ENCODE measurements at regions not wholly inside any gene's neighbourhood (a gene's known extent, or its start where the extent isn't known, plus 50 kb on each side); places are given as distances from the start of the nearest gene placed in this dataset.

GRCh38 chr20:40284611-40285010 lies 404.4 kb downstream of the MAFB start:
- no peak for DNase-seq
- Mint-ChIP-seq H3K27ac (no peak overlapping the region), H3K4me1 (peaks cover 10% of the 10 kb centered on the region), H3K4me3 (no peak overlapping the region), H3K27me3 (ENCODE audit: low read depth in 3 of 3) (peaks cover 19 to 26% (median 25%) of the 10 kb centered on the region in 3 donors), H3K36me3 (no peaks in the 10 kb centered on the region), H3K9me3 (peaks cover 0 to 4% (median 0%) of the 10 kb centered on the region in 7 donors)
- Histone ChIP-seq H3K9ac (ENCODE audit: insufficient read depth, low read length, poor library complexity, severe bottlenecking) (no peak overlapping the region), H3K9me3 (replicated peaks in 1 of 2; ENCODE audit: control insufficient read depth in 1 of 2, insufficient read depth in 1 of 2, low read length in 2 of 2) (no peaks in the 10 kb centered on the region), H3K4me1 (ENCODE audit: control insufficient read depth in 1 of 2, insufficient read depth in 2 of 2, low read length in 2 of 2) (peaks cover 2 to 4% of the 10 kb centered on the region in 2 donors), H2AFZ (ENCODE audit: insufficient read depth, low read depth, low read length, poor library complexity, severe bottlenecking) (no peak overlapping the region), H3K36me3 (replicated peaks in 1 of 2; ENCODE audit: control insufficient read depth in 1 of 2, insufficient read depth in 2 of 2, low read length in 2 of 2) (no peaks in the 10 kb centered on the region), H3K4me3 (replicated peaks in 1 of 3; ENCODE audit: low read depth in 2 of 3, low read length in 3 of 3) (no peak overlapping the region), H3K79me2 (ENCODE audit: insufficient read depth, low read length) (no peaks in the 10 kb centered on the region), H4K20me1 (ENCODE audit: insufficient read depth, low read length) (no peaks in the 10 kb centered on the region), H3K27me3 (ENCODE audit: control insufficient read depth in 2 of 2, insufficient read depth in 2 of 2, low read length in 2 of 2) (peaks cover 8 to 13% of the 10 kb centered on the region in 2 donors), H3K27ac (ENCODE audit: low read depth in 1 of 2, low read length in 2 of 2) (no peak overlapping the region), H3K4me2 (replicated peaks; ENCODE audit: extremely low read depth, low read length, poor library complexity, severe bottlenecking) (no peak overlapping the region)
- TF ChIP-seq CTCF (IDR thresholded peaks at IDR 0.05), result no peak
- WGBS (ENCODE audit: insufficient coverage), result no CpG with 5 or more reads among the region's 2 CpGs
- intact Hi-C loops (cut with micrococcal nuclease), result no loop called here

GRCh38 chr20:40283689-40284088 lies 405.3 kb downstream of the MAFB start:
- Mint-ChIP-seq H3K27ac (no peak overlapping the region), H3K27me3 (ENCODE audit: low read depth in 3 of 3) (peaks cover 18 to 28% (median 25%) of the 10 kb centered on the region in 3 donors), H3K9me3 (peaks cover 0 to 4% (median 0%) of the 10 kb centered on the region in 7 donors), H3K4me1 (peaks cover 19% of the 10 kb centered on the region), H3K36me3 (no peaks in the 10 kb centered on the region), H3K4me3 (no peak overlapping the region)
- DNase-seq, result no peak
- intact Hi-C loops (cut with micrococcal nuclease), result no loop called here
- TF ChIP-seq CTCF (IDR thresholded peaks at IDR 0.05), result no peak
- H3K79me2 ChIP-seq (ENCODE audit: insufficient read depth, low read length), result no peaks in the 10 kb centered on the region
- H3K27me3 ChIP-seq (ENCODE audit: control insufficient read depth in 2 of 2, insufficient read depth in 2 of 2, low read length in 2 of 2), result peaks cover 8 to 10% of the 10 kb centered on the region in 2 donors
- H3K9ac ChIP-seq (ENCODE audit: insufficient read depth, low read length, poor library complexity, severe bottlenecking), result no peak overlapping the region
- H2AFZ ChIP-seq (ENCODE audit: insufficient read depth, low read depth, low read length, poor library complexity, severe bottlenecking), result no peak overlapping the region
- no peaks in the 10 kb centered on the region for H3K9me3 ChIP-seq (replicated peaks in 1 of 2; ENCODE audit: control insufficient read depth in 1 of 2, insufficient read depth in 1 of 2, low read length in 2 of 2)
- H3K27ac ChIP-seq (ENCODE audit: low read depth in 1 of 2, low read length in 2 of 2), result no peak overlapping the region
- no peak overlapping the region for H3K4me2 ChIP-seq (replicated peaks; ENCODE audit: extremely low read depth, low read length, poor library complexity, severe bottlenecking)
- H4K20me1 ChIP-seq (ENCODE audit: insufficient read depth, low read length), result no peaks in the 10 kb centered on the region
- no CpG with 5 or more reads among the region's 1 CpG for WGBS (ENCODE audit: insufficient coverage)
- H3K36me3 ChIP-seq (replicated peaks in 1 of 2; ENCODE audit: control insufficient read depth in 1 of 2, insufficient read depth in 2 of 2, low read length in 2 of 2), result no peaks in the 10 kb centered on the region
- H3K4me3 ChIP-seq (replicated peaks in 1 of 3; ENCODE audit: low read depth in 2 of 3, low read length in 3 of 3), result no peak overlapping the region
- H3K4me1 ChIP-seq (ENCODE audit: control insufficient read depth in 1 of 2, insufficient read depth in 2 of 2, low read length in 2 of 2), result peaks cover 12 to 13% of the 10 kb centered on the region in 2 donors
